ENCODE measurements at regions not wholly inside any gene's neighbourhood (a gene's known extent, or its start where the extent isn't known, plus 50 kb on each side); places are given as distances from the start of the nearest gene placed in this dataset.

DNA sequence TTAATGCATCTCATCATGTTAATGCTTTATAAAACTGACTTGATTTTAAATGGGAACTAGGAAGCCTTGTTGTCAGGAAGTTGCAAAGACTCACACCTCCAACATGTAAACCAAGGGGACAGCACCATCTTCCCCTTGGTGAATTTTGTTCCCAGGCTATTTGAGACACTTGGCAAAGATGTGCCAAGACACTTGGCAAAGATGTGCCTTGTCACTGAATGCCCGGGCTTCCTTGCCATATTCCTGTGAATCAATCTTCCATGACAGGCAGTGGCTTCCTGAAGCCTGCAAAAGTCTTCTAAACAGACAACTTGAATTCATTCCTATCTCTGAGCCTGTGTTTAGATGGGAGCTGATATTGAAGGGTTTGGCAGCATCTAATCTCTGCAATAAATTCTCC is 465.4 kb upstream of the C16orf82 start:
- peaks cover 9% of the 10 kb centered on the region for H3K4me1 Mint-ChIP-seq (ENCODE audit: low read depth)
- CTCF ChIA-PET: interaction anchor here (0.6 to 0.9 kb wide), 2 partner anchors 10 to 13 kb away, joined by 3 read pairs; no protein-coding TSS in a partner anchor
- H3K36me3 Mint-ChIP-seq (ENCODE audit: low read depth): no peaks in the 10 kb centered on the region
- no peaks in the 10 kb centered on the region for H3K9me3 Mint-ChIP-seq
- Histone ChIP-seq H3K4me1 (ENCODE audit: insufficient read depth, low read length) (peaks cover 35% of the 10 kb centered on the region), H3K9me3 (ENCODE audit: control insufficient read depth in 1 of 2, insufficient read depth in 1 of 2, low read length in 2 of 2) (no peaks in the 10 kb centered on the region), H3K27me3 (ENCODE audit: control insufficient read depth in 1 of 2, insufficient read depth in 2 of 2, low read length in 2 of 2) (no peaks in the 10 kb centered on the region), H3K27ac (ENCODE audit: low read depth in 1 of 2, low read length in 2 of 2) (no peak overlapping the region), H3K36me3 (ENCODE audit: insufficient read depth, low read length) (no peaks in the 10 kb centered on the region), H3K4me3 (ENCODE audit: low read length) (no peak overlapping the region)
- POLR2A ChIA-PET: no interaction called here
- no peak for DNase-seq
- H3K27me3 Mint-ChIP-seq: peaks cover 22% of the 10 kb centered on the region
- no peak overlapping the region for H3K27ac Mint-ChIP-seq
- H3K4me3 Mint-ChIP-seq: no peak overlapping the region
- no peak for ATAC-seq (ENCODE audit: poor library complexity)
- TF ChIP-seq, protein P1, sequence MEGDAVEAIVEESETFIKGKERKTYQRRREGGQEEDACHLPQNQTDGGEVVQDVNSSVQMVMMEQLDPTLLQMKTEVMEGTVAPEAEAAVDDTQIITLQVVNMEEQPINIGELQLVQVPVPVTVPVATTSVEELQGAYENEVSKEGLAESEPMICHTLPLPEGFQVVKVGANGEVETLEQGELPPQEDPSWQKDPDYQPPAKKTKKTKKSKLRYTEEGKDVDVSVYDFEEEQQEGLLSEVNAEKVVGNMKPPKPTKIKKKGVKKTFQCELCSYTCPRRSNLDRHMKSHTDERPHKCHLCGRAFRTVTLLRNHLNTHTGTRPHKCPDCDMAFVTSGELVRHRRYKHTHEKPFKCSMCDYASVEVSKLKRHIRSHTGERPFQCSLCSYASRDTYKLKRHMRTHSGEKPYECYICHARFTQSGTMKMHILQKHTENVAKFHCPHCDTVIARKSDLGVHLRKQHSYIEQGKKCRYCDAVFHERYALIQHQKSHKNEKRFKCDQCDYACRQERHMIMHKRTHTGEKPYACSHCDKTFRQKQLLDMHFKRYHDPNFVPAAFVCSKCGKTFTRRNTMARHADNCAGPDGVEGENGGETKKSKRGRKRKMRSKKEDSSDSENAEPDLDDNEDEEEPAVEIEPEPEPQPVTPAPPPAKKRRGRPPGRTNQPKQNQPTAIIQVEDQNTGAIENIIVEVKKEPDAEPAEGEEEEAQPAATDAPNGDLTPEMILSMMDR (IDR thresholded peaks at IDR 0.05): no peak
- intact Hi-C loops (cut with DNase I, micrococcal nuclease): loop anchor here in 1 of 2 experiments (10.0 kb wide), 1 partner anchor 63 kb away; no protein-coding TSS in a partner anchor

DNA sequence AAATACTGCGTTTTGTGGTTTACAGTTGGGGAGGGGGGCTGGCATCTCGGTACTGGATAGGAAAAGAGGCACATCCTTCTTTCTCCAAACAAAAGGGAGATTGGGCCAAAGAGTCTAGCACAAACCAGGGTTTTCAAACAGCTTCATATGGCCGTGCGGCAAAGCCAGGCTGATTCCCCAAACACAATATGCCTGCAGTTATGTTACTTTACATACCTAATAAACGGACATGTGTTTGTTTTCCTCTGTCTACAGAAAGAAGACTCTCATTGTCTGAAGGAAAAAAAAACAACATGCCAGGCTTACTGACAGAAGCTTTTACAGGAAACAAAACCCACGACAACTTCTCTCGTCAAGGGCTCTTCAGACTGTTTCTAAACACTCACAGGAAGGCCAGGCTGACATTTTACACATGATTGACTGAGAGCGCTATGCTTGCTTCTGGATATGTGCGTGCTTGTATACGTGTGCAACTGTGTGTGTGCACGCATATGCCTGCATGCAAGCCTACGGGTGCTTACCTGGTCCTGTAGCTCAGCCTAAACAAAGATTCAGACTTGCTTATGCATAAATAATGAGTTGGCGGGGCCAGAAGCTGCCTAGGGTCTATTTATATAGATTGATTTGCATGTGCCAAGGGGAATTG is 461.0 kb upstream of the C16orf82 start:
- Mint-ChIP-seq H3K4me1 (ENCODE audit: low read depth) (no peaks in the 10 kb centered on the region), H3K4me3 (no peak overlapping the region), H3K36me3 (ENCODE audit: low read depth) (no peaks in the 10 kb centered on the region), H3K27me3 (peaks cover 17% of the 10 kb centered on the region), H3K9me3 (no peaks in the 10 kb centered on the region), H3K27ac (no peak overlapping the region)
- Histone ChIP-seq H3K36me3 (ENCODE audit: insufficient read depth, low read length) (no peaks in the 10 kb centered on the region), H3K4me3 (ENCODE audit: low read length) (no peak overlapping the region), H3K4me1 (ENCODE audit: insufficient read depth, low read length) (peaks cover 9% of the 10 kb centered on the region), H3K27ac (ENCODE audit: low read depth in 1 of 2, low read length in 2 of 2) (no peak overlapping the region), H3K27me3 (ENCODE audit: control insufficient read depth in 1 of 2, insufficient read depth in 2 of 2, low read length in 2 of 2) (peaks cover 0 to 1% of the 10 kb centered on the region in 2 experiments), H3K9me3 (ENCODE audit: control insufficient read depth in 1 of 2, insufficient read depth in 1 of 2, low read length in 2 of 2) (no peaks in the 10 kb centered on the region)
- intact Hi-C loops (cut with DNase I, micrococcal nuclease): loop anchor here in 1 of 2 experiments (10.0 kb wide), 1 partner anchor 59 kb away; no protein-coding TSS in a partner anchor
- ATAC-seq (ENCODE audit: poor library complexity) (no peak), DNase-seq (no peak)
- ChIA-PET CTCF (no interaction called here), POLR2A (no interaction called here)
- TF ChIP-seq, protein P1 (IDR thresholded peaks at IDR 0.05): no peak

DNA sequence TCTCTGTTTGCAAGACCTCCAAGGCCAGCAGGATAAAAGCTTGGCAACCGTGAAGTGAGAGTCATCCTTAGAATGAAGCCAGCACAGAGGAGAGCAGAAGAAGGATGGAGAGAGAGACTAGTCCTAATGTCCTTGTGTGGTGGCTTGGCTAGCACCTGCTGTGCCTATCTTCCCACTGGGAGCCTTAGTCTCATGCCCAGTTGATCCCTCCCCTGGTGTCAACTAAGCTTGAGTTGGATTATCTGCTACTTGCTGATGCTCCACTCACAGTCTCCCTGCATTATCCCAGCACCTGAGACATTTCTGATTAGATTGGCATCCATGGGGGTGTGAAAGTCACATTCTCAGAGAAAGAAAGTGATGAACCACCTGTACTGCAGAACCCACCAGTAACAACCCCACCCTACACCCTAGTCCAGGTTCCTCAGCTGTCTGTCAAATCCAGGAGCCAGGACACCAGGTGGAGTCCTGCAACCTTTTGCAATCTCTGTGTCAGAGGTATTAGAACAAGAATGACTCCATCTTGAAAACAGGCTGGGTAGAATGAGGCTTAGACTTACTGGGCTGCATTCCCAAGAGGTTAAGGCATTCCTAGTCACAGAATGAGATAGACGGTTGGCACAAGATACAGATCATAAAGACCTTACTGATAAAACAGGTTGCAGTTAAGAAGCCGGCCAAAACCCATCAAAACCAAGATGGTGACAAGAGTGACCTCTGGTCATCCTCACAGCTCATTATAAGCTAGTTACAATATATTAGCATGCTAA is 460.2 kb upstream of the C16orf82 start:
- ChIA-PET CTCF (no interaction called here), POLR2A (no interaction called here)
- peaks cover 16% of the 10 kb centered on the region for H3K27me3 Mint-ChIP-seq
- ATAC-seq (ENCODE audit: poor library complexity): no peak
- no peaks in the 10 kb centered on the region for H3K4me1 Mint-ChIP-seq (ENCODE audit: low read depth)
- H3K9me3 Mint-ChIP-seq: no peaks in the 10 kb centered on the region
- Histone ChIP-seq H3K27me3 (ENCODE audit: control insufficient read depth in 1 of 2, insufficient read depth in 2 of 2, low read length in 2 of 2) (peaks cover 0 to 2% of the 10 kb centered on the region in 2 experiments), H3K9me3 (ENCODE audit: control insufficient read depth in 1 of 2, insufficient read depth in 1 of 2, low read length in 2 of 2) (no peaks in the 10 kb centered on the region), H3K36me3 (ENCODE audit: insufficient read depth, low read length) (no peaks in the 10 kb centered on the region), H3K4me3 (ENCODE audit: low read length) (no peak overlapping the region), H3K4me1 (ENCODE audit: insufficient read depth, low read length) (peaks cover 5% of the 10 kb centered on the region), H3K27ac (ENCODE audit: low read depth in 1 of 2, low read length in 2 of 2) (no peak overlapping the region)
- TF ChIP-seq, protein P1 (IDR thresholded peaks at IDR 0.05): no peak
- no peak overlapping the region for H3K27ac Mint-ChIP-seq
- DNase-seq: no peak
- intact Hi-C loops (cut with DNase I, micrococcal nuclease): loop anchor here in 1 of 2 experiments (10.0 kb wide), 1 partner anchor 58 kb away; no protein-coding TSS in a partner anchor
- H3K36me3 Mint-ChIP-seq (ENCODE audit: low read depth): no peaks in the 10 kb centered on the region
- no peak overlapping the region for H3K4me3 Mint-ChIP-seq
